SK-MEL-5 (cell line): ENCODE measurements at regions not wholly inside any gene's neighbourhood (a gene's known extent, or its start where the extent isn't known, plus 50 kb on each side); places are given as distances from the start of the nearest gene placed in this dataset.

Experiments
- DNase-seq: peaks from one replicate; pipeline ENCODE4 v3.0.0-alpha.2; 2016; ENCODE audit warnings: low read depth, low spot score
- in situ Hi-C: cut with HindIII; loops from 2 replicates; pipeline ENCODE4 v1.10.0; 2016; ENCODE audit warnings: low sequenced_read_pairs, high pct_unique_total_duplicates, low pct_unique_long_range_greater_than_20kb

DNA sequence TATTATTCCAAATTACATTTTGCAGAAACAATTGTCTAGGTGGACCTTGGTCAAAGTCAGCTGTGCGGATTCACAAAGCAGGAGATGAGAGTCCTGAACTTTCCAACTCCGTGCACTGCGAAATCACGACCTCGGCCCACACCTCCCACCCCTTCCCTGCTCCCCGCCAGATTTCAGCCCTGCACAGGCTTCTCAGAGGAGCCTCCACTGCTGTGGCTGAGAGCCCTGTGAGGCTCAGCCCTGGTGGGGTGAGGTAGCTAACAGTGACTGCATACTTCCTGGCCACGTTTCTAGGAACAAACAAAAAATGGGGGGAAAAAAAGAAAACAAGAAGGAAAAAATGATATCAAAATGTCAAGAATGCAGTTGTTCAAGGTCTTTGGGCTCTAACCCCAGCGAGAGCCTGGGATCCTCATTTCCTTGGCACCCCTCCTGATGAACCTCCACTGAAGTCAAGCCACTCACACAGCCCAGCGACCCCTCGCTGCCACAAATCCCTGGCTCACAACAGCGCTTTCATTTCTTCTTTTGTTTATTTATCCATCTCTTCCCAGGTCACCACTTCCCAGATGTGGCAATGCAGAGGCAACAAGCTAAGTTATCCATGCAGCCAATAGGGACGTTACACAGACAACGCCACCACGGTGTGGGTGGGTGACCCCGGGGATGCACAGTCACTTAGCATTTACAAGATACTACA, 729.7 kb upstream of the ID2 start:
- in situ Hi-C loops, result no loop called here
- no peak for DNase-seq

DNA sequence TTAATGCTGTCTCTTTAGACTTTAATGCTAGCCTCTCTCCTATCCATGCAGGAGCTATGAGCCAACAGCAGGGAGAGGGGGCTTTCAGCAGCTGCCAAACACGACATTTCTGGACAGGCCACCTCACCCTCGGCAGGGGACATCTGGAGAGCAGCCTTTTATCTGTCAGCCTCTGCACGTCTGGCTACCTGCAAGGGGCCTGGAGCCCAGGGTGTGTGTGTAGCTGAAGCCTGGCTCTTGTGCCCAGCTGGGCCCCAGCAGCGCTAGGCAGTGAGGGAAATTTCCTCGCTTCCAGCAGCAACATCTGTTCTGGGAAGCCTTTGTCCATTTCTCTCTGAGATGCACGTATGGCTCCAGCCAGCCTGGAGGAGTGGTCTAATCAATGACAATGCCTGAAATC, 728.7 kb upstream of the ID2 start:
- DNase-seq, result no peak

DNA sequence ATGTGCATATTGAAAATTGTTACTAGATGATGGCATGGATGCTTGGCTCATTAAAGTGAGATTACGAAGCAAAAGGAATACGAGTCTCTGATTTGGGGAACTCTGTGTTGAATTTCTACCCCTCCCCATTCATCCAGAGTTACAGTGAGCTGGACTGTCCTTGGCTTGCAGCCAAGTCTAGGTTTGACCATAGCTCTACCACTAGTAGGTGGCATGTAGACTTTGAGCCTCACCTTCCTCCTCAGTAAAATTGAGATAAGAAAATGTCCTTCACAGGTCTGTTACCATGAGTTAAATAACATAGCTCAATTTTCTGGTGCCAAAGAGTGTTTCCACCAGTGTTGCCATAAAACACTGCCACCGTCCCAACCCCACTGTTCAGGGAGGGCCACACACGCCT, 727.6 kb upstream of the ID2 start:
- no peak for DNase-seq
- in situ Hi-C loops, result no loop called here

More for the DNA sequence above, 728.7 kb upstream of the ID2 start:
- in situ Hi-C loops, result no loop called here

DNA sequence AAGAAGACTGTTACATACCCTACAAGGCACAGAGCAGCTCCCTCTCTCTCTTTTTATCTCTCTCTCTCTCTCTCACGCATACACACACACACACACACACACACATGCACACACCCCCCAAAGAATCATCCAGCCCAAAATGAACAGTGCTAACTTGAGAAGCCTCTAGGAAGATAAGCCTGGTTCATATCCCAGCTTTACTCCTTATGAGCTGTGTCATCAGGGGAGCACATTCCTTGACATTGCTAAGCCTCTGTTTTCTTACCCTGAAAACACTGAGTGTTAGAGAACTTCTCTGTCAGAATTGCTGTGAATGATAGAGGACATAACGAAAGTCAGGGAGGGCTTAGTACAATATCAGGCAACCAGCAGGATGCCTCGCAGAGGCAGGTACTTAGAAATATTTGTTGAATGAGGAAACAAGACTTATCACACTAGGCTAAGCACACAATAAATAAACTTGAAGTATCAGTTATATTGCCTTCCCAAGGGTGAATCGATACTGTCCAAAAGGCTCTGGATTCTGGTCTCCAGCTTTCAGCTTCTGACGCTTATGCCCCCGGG, 725.6 kb upstream of the ID2 start:
- no peak for DNase-seq
- in situ Hi-C loops, result no loop called here

DNA sequence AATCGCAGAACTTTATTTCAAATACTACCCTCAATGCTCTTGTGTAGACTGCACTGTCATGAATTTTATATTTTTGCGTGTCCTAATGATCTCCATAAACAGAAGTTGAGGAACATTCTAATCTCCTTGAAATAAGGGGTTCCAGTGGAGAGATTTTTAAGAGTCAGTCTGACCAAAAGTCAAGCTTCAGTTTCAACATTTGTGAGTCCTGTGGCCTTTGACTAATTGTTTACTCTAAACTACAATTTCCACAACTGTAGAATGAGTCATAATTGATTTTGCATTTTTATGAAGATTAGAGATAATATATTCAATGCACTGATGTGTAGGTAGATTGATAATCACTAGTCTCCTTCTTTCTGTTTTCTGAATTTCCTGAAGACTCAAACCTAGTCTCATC, 720.3 kb upstream of the ID2 start:
- in situ Hi-C loops, result no loop called here
- DNase-seq, result no peak

DNA sequence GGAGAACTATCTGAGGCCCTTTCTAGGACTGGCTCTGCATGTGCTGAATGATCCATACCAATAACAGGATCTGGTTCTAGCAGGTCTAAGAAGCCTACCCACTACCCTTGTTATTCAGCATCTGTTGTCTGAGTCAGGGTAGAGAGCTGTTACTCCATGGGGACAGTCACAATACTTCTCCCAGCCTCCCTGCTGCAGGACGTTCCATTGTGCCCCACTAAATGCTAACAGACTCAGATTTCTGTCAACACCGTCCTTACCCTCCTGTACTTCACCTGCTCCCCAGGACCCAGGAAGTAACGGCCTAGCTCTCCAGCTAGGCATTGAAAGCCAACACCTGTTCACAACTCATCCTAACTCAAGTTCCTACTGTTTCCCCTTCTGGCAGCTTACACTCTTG, 719.7 kb upstream of the ID2 start:
- no peak for DNase-seq
- in situ Hi-C loops, result no loop called here

DNA sequence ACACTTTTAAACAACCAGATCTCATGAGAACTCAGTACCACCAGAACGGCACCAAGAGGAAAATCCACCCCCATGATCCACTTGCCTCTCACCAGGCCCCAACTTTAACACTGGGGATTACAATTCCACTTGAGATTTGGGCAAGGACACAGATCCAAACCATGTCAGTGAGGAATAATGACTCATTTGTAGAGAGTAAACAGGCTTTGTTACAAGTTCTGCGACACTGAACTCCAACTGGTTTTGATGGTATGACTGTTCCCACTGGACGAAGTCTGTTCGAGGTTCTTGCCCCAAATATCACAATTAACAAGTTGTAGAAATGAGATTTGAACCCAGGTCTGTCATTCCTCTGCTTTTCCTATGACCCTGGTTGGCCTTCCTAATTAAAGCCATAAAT, 718.1 kb upstream of the ID2 start:
- in situ Hi-C loops, result no loop called here
- DNase-seq, result no peak

DNA sequence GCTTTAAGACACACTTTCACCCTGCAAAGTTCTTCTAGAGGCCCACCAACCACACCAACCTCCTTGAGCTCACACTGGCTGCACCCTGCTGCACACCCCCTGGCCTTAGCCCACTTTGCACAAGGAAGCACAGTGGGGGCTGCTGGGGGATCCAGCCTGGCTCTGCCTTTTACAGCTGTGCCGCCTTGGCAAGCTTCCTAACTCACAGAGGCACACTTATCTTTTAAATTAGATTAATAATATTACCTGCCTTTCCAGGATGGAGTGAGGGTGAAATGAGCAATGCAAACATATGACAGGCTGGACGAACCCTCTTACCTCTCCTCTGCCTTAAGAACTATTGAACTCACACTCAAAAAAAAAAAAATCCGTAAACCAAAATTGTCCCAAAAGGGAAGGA, 715.8 kb upstream of the ID2 start:
- no peak for DNase-seq
- in situ Hi-C loops, result no loop called here

DNA sequence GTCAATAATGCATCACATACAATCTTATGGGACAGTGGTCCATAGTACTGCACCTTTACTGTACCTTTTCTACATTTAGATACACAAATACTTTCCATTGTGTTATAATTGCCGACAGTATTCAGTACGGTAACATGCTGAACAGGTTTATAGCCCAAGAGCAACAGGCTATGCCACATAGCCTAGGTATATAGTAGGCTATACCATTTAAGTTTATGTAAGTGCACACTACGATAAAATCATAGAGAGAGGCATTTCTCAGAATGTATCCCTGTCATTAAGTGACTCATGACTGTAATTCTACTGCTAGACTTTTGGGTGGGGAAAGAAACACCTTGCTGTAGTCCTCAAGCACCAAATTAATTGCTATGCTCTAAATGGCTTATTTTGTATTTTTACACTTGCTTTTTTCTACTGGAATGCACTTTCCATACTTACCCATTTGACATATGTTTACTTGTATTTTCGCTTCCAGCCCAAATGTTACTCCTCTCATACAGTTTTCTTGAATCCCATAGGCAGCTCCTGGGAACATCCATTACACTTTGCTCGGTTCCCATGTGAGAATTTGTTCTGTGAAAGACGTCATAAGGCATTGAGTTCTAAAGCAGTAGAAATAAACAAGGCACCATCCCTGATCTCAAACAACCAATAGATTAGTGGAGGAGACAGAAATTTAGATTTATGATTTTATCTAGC, 714.0 kb upstream of the ID2 start:
- no peak for DNase-seq
- in situ Hi-C loops, result no loop called here

DNA sequence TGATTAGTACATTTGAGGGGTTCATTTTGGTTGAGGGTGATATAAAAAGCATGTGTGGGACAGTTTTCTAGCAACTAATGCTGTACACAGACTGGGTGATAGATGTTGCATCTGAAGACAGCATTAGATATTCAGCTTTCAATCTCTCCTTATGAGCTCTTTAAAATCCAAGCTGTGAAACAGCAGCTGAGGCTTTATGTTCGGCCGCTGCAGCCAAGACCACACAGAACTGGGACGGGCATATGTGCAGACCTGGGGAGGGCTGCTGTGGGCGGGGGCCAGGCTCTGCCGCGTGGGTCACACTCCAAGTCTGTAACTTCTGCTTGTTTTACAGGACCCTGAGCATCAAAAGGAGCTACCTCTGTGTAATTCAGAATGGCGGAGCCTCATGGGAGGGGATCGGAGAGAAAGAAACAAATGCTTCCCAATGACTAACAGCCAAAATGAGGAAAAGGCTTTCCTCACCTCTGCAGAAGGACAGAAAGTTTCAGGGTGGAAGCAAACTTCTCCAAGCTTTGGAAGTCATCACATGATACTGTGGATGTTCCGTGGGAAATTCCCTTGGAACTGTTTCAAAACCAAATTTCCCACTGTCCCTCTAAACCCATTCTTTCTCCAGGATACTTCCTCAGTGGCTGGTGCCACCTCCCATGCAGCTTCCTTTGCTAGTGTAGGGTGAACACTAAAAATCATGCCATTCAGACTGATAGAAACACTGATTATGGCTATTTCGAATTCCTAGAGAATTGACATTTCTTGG, 711.9 kb upstream of the ID2 start:
- in situ Hi-C loops, result no loop called here
- DNase-seq, result no peak

DNA sequence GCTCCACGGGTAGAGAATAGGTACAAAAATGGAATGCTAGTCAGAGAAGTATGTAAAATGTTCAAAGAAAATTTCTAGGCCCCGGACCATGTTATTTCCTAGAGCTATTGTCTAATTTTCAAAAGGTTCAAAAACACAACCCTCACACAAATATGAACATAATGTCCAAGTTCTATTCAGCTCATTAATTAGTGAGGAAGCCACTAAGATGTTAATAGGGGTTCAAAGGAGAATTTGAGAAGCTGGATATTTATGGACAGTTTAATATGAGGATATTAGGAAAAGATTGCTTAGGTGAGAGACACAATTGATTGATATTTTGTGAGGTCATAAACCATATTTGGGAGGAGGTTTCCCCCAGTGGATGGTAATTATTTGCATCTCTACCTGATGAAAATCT, 710.6 kb upstream of the ID2 start:
- DNase-seq, result no peak
- in situ Hi-C loops, result no loop called here

DNA sequence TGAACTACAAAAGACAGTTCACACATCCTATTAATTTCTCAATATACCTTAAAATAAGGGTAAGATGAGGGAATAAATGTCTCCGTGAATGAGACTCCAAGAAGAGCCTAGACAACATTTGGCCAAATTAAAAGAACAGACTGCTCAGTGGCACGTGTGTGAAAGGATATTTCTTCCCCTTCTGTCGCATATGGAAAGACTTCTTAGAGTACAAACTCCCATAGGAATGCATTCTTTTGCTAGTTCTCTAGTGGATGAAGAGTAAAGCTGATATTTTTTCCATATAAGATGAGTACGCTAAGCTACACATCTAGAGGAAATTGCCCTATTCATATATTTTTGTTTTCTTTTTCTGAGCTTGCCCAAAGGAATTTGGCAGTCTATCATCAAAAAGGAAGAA, 710.0 kb upstream of the ID2 start:
- DNase-seq, result no peak
- in situ Hi-C loops, result no loop called here

DNA sequence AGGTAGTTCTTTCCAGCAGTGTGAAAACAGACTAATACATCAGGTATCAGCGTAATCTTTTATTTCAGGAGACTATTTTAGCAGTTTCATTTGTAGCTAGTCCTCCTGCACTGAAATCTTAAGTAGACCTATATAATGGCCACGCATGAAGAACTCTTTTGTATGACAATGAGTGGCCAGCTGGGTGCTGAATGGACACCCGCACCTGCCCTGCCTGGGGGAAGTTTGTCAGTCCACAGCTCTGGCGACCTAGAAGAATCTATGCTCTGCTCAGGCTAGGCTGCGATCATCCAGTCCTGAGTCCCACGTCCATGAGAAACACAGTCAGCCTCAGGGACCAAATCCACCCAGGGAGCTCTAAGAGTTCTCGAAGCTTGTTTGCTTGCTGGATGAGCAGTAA, 709.2 kb upstream of the ID2 start:
- in situ Hi-C loops, result no loop called here
- no peak for DNase-seq

DNA sequence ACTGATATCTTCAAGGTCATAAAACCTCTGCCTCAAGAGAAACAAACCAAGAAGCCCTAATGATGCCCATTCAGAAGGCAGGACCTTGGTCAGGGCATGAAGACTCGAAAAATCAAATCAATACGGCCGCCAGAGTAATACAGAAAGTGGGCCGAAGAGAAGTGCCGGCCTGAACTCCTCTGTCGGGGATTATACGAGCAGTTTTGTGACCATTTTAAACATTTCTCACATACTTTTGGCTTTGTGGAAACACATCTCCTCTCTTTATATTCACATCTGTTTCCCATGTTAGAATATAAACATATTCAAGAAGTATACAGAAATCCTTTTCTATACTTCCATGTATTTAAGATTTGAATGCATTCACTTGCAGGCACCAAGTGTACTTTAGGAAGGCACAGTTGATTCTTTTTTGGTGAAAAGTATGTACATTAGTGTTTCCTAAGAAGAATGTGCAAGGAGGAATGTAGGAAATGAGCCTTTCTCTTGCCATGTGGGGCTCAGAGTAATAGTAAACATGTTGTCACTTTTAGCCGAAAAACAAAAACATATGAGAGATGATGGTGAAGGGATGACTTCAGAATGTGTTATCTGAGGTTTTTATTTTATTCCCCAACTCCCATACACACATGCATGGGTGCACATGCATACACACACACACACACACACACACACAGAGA, 707.9 kb upstream of the ID2 start:
- in situ Hi-C loops, result no loop called here
- no peak for DNase-seq

DNA sequence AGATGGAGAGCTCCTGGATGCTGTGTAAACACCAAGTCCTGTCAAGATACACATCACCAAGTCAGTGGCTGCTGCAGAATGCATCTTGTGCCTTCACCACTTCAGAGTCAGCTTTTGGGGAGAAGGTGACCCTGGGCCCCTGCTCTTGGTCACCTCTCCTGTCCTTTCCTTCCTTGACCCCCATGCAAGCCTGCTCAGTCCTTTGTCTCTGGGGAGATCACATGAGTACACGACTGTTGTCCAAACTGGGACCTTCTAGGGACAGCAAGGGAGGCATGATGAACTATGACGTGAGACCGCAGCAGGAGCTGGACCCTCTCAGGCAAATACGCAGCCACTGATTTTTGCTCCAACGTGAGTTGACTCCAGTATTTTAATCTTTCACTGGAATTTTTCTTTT, 706.9 kb upstream of the ID2 start:
- in situ Hi-C loops, result no loop called here
- DNase-seq, result no peak

DNA sequence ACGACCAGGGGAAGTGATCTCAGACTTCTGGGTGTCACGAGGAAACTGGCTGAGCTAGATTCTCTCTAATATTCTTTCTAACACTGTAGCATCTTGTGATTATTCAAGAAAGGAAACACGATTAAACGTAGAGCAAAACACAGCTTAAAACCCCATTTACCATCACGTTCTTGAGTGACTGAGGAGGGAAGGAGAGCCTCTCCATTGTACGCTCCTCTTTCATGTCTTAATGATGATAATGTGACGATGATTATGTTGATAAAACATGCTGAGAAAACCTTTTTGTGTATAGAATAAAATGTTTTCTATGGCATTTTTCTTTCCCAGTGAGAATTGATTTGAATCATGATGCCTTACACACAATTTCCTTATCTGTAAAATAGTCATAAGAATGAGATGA, 705.6 kb upstream of the ID2 start:
- in situ Hi-C loops, result no loop called here
- DNase-seq, result no peak

DNA sequence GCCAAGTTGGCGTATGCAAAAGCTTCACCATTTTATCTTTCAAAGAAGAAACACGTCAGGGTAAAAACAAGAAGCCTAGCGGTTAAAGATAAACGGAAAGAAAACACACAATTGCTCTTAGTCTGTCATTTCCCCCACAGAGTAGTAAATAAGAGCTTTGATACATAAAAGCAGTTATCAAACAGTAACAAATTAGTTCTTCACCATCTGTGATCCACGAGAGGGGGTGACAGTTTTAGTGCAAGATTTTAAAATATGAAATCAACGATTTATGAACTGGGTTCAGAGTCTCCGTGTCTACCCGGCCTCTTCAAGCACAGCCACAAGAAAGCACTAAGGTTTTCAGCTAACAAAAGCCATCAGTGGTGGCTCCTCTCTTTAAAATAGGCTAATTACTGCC, 703.9 kb upstream of the ID2 start:
- in situ Hi-C loops, result no loop called here
- no peak for DNase-seq

DNA sequence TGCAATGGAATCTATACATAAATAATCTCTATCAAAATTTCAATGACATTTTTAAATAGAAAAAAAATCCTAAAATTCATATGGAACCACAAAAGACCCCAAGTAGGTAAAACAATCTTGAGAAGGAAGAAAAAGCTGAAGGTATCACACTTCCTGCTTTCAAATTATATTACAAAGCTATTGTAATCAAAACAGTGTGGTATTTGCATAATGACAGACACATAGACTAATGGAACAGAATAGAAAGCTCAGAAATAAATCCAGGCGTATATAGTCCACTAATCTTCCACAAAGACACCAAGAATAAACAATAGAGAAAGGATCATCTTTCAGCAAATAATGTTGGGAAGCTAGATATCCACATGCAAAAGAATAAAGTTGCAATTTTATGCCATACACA, 699.8 kb upstream of the ID2 start:
- in situ Hi-C loops, result no loop called here
- no peak for DNase-seq
